GM21528 (cell line): ENCODE measurements at regions not wholly inside any gene's neighbourhood (a gene's known extent, or its start where the extent isn't known, plus 50 kb on each side); places are given as distances from the start of the nearest gene placed in this dataset.

Experiments used
- ATAC-seq: cut with Tn5 transposase; IDR thresholded peaks from one replicate; pipeline ENCODE4 v1.9.1; 2021; ENCODE audit warnings: mild to moderate bottlenecking, moderate library complexity; ENCODE audit not compliant: unreplicated experiment, low FRiP score

DNA sequence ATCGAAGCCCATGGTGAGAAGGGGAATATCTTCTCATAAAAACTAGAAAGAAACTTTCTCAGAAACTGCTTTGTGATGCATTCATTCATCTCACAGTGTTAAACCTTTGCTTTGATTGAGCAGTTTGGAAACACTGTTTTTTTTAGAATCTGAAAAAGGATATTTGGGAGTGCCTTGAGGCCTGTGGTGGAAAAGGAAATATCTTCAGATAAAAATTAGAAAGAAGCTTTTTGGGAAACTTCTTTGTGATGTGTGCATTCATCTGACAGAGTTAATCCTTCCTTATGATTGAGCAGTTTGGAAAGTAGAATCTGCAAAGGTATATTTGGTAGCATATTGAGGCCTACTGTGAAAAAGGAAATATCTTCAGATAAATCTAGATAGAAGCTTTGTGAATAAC is 1594.9 kb downstream of the UQCRFS1 start:
- no peak for ATAC-seq

- no peak for ATAC-seq
These were observed 1632.0 kb downstream of the UQCRFS1 start for GRCh38 chr19:27580906-27581305.
